ENCODE measurements at regions not wholly inside any gene's neighbourhood (a gene's known extent, or its start where the extent isn't known, plus 50 kb on each side); places are given as distances from the start of the nearest gene placed in this dataset.
A peak's percentile ranks its signal among the peaks of the same experiment; 100 is the strongest.
"Not testable (repeated sequence)": the region's sequence is repeated elsewhere in the genome, so short reads cannot be mapped to it uniquely, and the experiment has no call there.

GRCh38 chr14:106017952-106018351 lies 491.6 kb downstream of the TMEM121 start:
- peak; percentile 62 for ATAC-seq

GRCh38 chr14:106021832-106022231 lies 495.4 kb downstream of the TMEM121 start:
- ATAC-seq, result no peak

- peak; percentile 93 for ATAC-seq
These were observed 496.3 kb downstream of the TMEM121 start for GRCh38 chr14:106022648-106023047.

GRCh38 chr14:106023411-106023810 lies 497.0 kb downstream of the TMEM121 start:
- no peak for ATAC-seq

GRCh38 chr14:106024983-106025604 lies 498.7 kb downstream of the TMEM121 start:
- no peak for ATAC-seq

GRCh38 chr14:106026026-106026425 lies 499.6 kb downstream of the TMEM121 start:
- no peak for ATAC-seq

GRCh38 chr14:106027759-106028158 lies 501.4 kb downstream of the TMEM121 start:
- not testable (repeated sequence) for ATAC-seq

- no peak for ATAC-seq
These were observed 503.6 kb downstream of the TMEM121 start for GRCh38 chr14:106029959-106030358.

GRCh38 chr14:106037380-106037779 lies 511.0 kb downstream of the TMEM121 start:
- no peak for ATAC-seq

GRCh38 chr14:106038263-106038662 lies 511.9 kb downstream of the TMEM121 start:
- ATAC-seq, result no peak

- peak; percentile 60 for ATAC-seq
These were observed 513.0 kb downstream of the TMEM121 start for GRCh38 chr14:106039400-106039799.

- ATAC-seq, result no peak
These were observed 518.1 kb downstream of the TMEM121 start for GRCh38 chr14:106044515-106044914.

- peak; percentile 67 for ATAC-seq
These were observed 518.7 kb downstream of the TMEM121 start for GRCh38 chr14:106044949-106045596.

- ATAC-seq, result no peak
These were observed 525.4 kb downstream of the TMEM121 start for GRCh38 chr14:106051796-106052195.

GRCh38 chr14:106055289-106055688 lies 528.9 kb downstream of the TMEM121 start:
- no peak for ATAC-seq

- no peak for ATAC-seq
These were observed 532.0 kb downstream of the TMEM121 start for GRCh38 chr14:106058342-106058741.

GRCh38 chr14:106060276-106060975 lies 534.0 kb downstream of the TMEM121 start:
- ATAC-seq, result no peak

- peak; percentile 35 for ATAC-seq
These were observed 535.6 kb downstream of the TMEM121 start for GRCh38 chr14:106061877-106062500.

- ATAC-seq, result no peak
These were observed 536.3 kb downstream of the TMEM121 start for GRCh38 chr14:106062502-106063272.

GRCh38 chr14:106067935-106068334 lies 541.6 kb downstream of the TMEM121 start:
- no peak for ATAC-seq

GRCh38 chr14:106069804-106070625 lies 543.6 kb downstream of the TMEM121 start:
- ATAC-seq, result no peak

GRCh38 chr14:106080922-106081321 lies 554.5 kb downstream of the TMEM121 start:
- ATAC-seq, result no peak
